ENCODE measurements at regions not wholly inside any gene's neighbourhood (a gene's known extent, or its start where the extent isn't known, plus 50 kb on each side); places are given as distances from the start of the nearest gene placed in this dataset.

DNA sequence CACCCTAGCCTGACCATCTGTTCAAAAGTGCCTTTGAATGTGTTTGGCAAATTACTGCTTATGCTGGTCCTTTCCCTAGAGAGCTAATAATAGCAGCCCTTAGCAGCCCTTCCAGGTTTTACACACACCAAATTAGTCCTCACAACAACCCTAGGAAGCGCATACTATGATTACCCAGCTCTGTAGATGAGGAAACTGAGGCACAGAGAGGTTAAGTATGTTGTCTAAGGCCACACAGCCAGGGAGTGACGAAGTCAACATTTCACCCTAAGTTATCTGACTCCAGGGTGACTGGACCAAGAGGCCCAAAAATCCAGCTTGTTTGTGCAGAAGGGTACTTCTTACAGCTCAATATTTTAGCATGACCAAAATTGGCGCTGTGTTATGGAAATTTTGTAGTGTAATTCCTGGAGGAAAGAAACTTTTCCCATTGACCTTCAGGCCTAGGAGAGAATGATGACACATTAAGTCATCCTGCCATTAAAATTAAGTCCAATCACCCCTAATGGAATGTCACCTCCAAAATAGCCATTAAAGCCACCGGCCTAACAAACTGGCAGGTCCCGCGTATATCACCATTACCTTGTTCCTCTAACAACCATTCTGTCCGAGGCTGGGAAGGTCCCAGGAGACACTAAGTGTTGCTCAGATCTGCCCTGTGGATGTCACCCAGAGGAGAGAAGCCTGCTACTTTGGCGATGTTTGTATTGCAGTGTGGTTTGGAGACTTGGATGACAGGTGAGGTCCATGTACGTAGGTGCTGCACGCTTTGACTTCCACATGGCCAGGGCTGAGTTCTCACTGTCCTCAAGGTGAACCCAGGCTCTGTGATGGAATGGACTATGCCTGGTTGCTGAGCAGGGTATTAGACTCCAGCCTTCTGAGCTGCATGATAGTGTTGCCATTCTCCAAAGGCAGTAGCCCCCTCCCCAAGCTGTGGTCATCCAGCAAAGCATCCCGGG lies 258.3 kb downstream of the TOMM20 start:
- TF ChIP-seq POLR2A (IDR thresholded peaks at IDR 0.05; ENCODE audit: low read depth, low read length), result no peak
- no peak for TF ChIP-seq TAF1 (IDR thresholded peaks at IDR 0.05; ENCODE audit: borderline replicate concordance, low read depth, low read length)
- no peak for TF ChIP-seq POLR2AphosphoS5 (IDR thresholded peaks at IDR 0.05; ENCODE audit: low read depth, low read length)
